Panc1 (cell line): ENCODE measurements at regions not wholly inside any gene's neighbourhood (a gene's known extent, or its start where the extent isn't known, plus 50 kb on each side); places are given as distances from the start of the nearest gene placed in this dataset.

Experiments
- ATAC-seq: fragments of 200-7000 bp; cut with Tn5 transposase; 2 replicates; pipeline ENCODE4 v1.9.1; 2020; ENCODE audit warnings: mild to moderate bottlenecking, moderate library complexity
- BruUV-seq: library from RNA; stranded (reverse); fragments of 400-500 nt; replicated peaks from 2 replicates; lab custom pipeline; 2021; lab: Mats Ljungman, UMichigan
- CTCF ChIA-PET: fragments of 300-600 bp; sonication (Branson Sonifier 250); formaldehyde crosslinking; loops from one replicate; lab custom pipeline; 2022; ENCODE audit warnings: antibody characterized with exemption; lab: Charles Lee
- POLR2A ChIA-PET: fragments of 300-600 bp; sonication (Branson Sonifier 250); formaldehyde crosslinking; loops from one replicate; lab custom pipeline; 2022; ENCODE audit warnings: antibody characterized with exemption; lab: Charles Lee
- DNase-seq: peaks from one replicate; pipeline ENCODE4 v3.0.0-alpha.2; 2010; ENCODE audit warnings: low read depth, low spot score
- H3K27ac ChIP-seq: 2 replicates; pipeline ENCODE4 v1.5.1; 2011; ENCODE audit warnings: mild to moderate bottlenecking, low read length, inconsistent platforms
- H3K27me3 ChIP-seq: fragments of 200-500 bp; sonication (Bioruptor generic); 2 replicates; pipeline ENCODE4 v1.6.0; 2014; ENCODE audit warnings: low read length, inconsistent platforms; ENCODE audit not compliant: control insufficient read depth, insufficient read depth
- H3K36me3 ChIP-seq: fragments of 200-500 bp; sonication (Bioruptor generic); 2 replicates; pipeline ENCODE4 v1.5.1; 2014; ENCODE audit warnings: inconsistent platforms, mild to moderate bottlenecking, low read length, moderate library complexity; ENCODE audit not compliant: control insufficient read depth, insufficient read depth
- H3K4me1 ChIP-seq: 2 replicates; pipeline ENCODE4 v1.5.1; 2011; ENCODE audit warnings: inconsistent platforms, mild to moderate bottlenecking, low read length, moderate library complexity; ENCODE audit not compliant: control insufficient read depth, insufficient read depth
- H3K4me3 ChIP-seq, 2 experiments: 2 replicates each; pipeline ENCODE4 v1.5.1; 2011 to 2012; ENCODE audit warnings: low read depth in 2 of 2, low read length in 2 of 2, mild to moderate bottlenecking in 2 of 2, inconsistent platforms in 1 of 2, moderate library complexity in 1 of 2
- H3K9me3 ChIP-seq: fragments of 200-500 bp; sonication (Bioruptor generic); 2 replicates; pipeline ENCODE4 v1.5.1; 2014; ENCODE audit warnings: low read depth, mild to moderate bottlenecking, inconsistent platforms, low read length, moderate library complexity; ENCODE audit not compliant: control insufficient read depth, insufficient read depth
- POLR2AphosphoS5 ChIP-seq: IDR thresholded peaks from 2 replicates; pipeline ENCODE4 v1.6.1; 2012; ENCODE audit warnings: mild to moderate bottlenecking, low read depth, low read length, moderate library complexity
- SIN3A ChIP-seq: IDR thresholded peaks from 2 replicates; pipeline ENCODE4 v1.6.1; 2012; ENCODE audit warnings: low read depth, mild to moderate bottlenecking, low read length, moderate library complexity, borderline replicate concordance; ENCODE audit not compliant: insufficient read depth
- TCF7L2 ChIP-seq: IDR thresholded peaks from 2 replicates; pipeline ENCODE4 v1.6.1; 2011; ENCODE audit warnings: mild to moderate bottlenecking, low read depth, low read length, inconsistent platforms
- in situ Hi-C: cut with HindIII; loops from 2 replicates; pipeline ENCODE4 v1.10.0; 2016; ENCODE audit warnings: low sequenced_read_pairs, low pct_unique_long_range_greater_than_20kb
- intact Hi-C: fragments of 100-400 bp; cut with micrococcal nuclease; formaldehyde crosslinking; loops from one replicate; pipeline ENCODE4 v1.10.0; 2022; ENCODE audit not compliant: unreplicated experiment
- TF ChIP-seq, protein P1 (sequence below): fragments of 450-650 bp; IDR thresholded peaks from 2 replicates; pipeline ENCODE4 v1.5.1; 2017; ENCODE audit warnings: mild to moderate bottlenecking
- TF ChIP-seq, protein P2 (sequence below), 2 experiments: IDR thresholded peaks; 2 replicates each; pipeline ENCODE4 v1.6.1; 2011 to 2012; ENCODE audit warnings: low read depth in 2 of 2, control low read depth in 1 of 2, low read length in 1 of 2, mild to moderate bottlenecking in 1 of 2, moderate library complexity in 1 of 2; ENCODE audit not compliant: insufficient read depth in 1 of 2

DNA sequence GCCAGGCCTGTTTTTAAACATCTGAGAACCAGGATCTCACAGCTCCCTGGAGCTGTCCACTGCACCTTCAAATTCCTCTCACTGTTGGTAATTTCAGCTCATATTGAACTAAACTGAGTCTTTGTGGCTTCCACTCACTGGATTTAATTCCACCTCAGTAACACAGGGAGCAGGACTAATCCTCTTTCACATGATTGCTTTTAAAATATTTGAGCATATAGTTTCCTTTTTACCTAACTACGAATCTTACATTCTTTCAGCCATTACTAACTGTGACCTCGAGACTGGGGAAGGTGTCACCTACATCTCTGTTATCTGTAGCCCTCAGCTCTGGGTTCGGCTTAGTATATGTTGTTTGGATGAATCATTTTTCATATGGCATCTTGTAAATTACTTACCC lies 194.3 kb upstream of the C2CD4B start:
- ATAC-seq, result no peak
- ChIA-PET CTCF (interaction anchor here (0.5 kb wide), 1 partner anchor 300 kb away, joined by 8 read pairs; no protein-coding TSS in a partner anchor), POLR2A (no interaction called here)
- Histone ChIP-seq H3K4me1 (no peaks in the 10 kb centered on the region), H3K9me3 (no peaks in the 10 kb centered on the region), H3K27me3 (peaks cover 7% of the 10 kb centered on the region; the same call in 1 of the 2 replicates), H3K27ac (no peak overlapping the region), H3K4me3 (no peak overlapping the region), H3K36me3 (no peaks in the 10 kb centered on the region)
- intact Hi-C loops, result no loop called here
- TF ChIP-seq SIN3A, result no peak
- TF ChIP-seq, protein P1, sequence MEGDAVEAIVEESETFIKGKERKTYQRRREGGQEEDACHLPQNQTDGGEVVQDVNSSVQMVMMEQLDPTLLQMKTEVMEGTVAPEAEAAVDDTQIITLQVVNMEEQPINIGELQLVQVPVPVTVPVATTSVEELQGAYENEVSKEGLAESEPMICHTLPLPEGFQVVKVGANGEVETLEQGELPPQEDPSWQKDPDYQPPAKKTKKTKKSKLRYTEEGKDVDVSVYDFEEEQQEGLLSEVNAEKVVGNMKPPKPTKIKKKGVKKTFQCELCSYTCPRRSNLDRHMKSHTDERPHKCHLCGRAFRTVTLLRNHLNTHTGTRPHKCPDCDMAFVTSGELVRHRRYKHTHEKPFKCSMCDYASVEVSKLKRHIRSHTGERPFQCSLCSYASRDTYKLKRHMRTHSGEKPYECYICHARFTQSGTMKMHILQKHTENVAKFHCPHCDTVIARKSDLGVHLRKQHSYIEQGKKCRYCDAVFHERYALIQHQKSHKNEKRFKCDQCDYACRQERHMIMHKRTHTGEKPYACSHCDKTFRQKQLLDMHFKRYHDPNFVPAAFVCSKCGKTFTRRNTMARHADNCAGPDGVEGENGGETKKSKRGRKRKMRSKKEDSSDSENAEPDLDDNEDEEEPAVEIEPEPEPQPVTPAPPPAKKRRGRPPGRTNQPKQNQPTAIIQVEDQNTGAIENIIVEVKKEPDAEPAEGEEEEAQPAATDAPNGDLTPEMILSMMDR, result no peak
- TF ChIP-seq, protein P2, sequence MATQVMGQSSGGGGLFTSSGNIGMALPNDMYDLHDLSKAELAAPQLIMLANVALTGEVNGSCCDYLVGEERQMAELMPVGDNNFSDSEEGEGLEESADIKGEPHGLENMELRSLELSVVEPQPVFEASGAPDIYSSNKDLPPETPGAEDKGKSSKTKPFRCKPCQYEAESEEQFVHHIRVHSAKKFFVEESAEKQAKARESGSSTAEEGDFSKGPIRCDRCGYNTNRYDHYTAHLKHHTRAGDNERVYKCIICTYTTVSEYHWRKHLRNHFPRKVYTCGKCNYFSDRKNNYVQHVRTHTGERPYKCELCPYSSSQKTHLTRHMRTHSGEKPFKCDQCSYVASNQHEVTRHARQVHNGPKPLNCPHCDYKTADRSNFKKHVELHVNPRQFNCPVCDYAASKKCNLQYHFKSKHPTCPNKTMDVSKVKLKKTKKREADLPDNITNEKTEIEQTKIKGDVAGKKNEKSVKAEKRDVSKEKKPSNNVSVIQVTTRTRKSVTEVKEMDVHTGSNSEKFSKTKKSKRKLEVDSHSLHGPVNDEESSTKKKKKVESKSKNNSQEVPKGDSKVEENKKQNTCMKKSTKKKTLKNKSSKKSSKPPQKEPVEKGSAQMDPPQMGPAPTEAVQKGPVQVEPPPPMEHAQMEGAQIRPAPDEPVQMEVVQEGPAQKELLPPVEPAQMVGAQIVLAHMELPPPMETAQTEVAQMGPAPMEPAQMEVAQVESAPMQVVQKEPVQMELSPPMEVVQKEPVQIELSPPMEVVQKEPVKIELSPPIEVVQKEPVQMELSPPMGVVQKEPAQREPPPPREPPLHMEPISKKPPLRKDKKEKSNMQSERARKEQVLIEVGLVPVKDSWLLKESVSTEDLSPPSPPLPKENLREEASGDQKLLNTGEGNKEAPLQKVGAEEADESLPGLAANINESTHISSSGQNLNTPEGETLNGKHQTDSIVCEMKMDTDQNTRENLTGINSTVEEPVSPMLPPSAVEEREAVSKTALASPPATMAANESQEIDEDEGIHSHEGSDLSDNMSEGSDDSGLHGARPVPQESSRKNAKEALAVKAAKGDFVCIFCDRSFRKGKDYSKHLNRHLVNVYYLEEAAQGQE (IDR thresholded peaks at IDR 0.05; ENCODE audit: insufficient read depth in 1 of 2, low read depth in 2 of 2, low read length in 1 of 2), result no peak
- TF ChIP-seq POLR2AphosphoS5, result no peak
- no peak for TF ChIP-seq TCF7L2
- DNase-seq, result no peak
- BruUV-seq, result no TSS peak
- in situ Hi-C loops, result no loop called here

DNA sequence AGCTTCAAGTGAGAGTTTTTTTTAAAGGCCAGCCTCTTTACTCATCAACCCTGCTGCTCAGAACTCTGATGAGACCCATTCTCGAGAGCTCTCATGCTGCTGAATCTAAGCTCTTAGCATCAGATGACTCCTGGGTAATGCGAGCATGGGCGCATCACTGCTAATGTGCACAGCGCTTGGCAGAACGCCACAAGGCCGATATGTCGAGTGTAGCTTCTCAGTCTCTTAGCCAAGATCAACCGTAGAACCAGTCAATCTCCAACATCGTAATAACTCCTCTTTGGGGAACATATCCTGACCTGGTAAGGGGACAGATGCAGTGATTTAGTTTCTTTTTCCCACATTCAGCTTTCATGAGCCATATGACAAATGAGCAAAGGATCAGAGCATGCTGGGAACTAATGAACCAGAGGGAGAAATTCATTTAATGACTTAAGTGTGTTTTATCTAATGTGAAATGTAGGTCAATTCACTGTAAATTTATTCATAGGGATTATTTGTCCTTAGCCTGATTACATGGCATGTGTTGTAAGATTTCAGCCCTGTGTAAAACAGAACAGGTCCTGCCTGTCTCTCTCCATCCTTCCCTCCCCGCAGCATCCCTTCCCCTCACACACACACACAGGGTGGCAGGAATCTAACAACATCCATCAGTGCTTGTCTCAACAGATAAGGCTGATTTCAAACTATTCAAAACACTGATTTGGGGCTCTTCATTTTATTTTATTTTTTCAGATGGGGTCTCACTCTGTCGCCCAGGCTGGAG lies 195.4 kb upstream of the C2CD4B start:
- peaks cover 7% of the 10 kb centered on the region; the same call in 1 of the 2 replicates for H3K27me3 ChIP-seq
- ChIA-PET POLR2A (no interaction called here), CTCF (no interaction called here)
- TF ChIP-seq, protein P2 (IDR thresholded peaks at IDR 0.05; ENCODE audit: insufficient read depth in 1 of 2, low read depth in 2 of 2, low read length in 1 of 2), result no peak
- TF ChIP-seq, protein P1, result no peak
- TF ChIP-seq TCF7L2 (no peak), SIN3A (no peak)
- intact Hi-C loops (no loop called here), in situ Hi-C loops (no loop called here)
- no peak for ATAC-seq
- H3K4me3 ChIP-seq, result no peak overlapping the region
- DNase-seq, result no peak
- no peaks in the 10 kb centered on the region for H3K9me3 ChIP-seq
- no peak overlapping the region for H3K27ac ChIP-seq
- H3K36me3 ChIP-seq, result no peaks in the 10 kb centered on the region
- H3K4me1 ChIP-seq, result no peaks in the 10 kb centered on the region
- BruUV-seq, result no TSS peak
